Activated naive CD4-positive, alpha-beta T cell treated with Interleukin-2 at 50 U/mL for 16 hours (primary cell): ENCODE measurements at regions not wholly inside any gene's neighbourhood (a gene's known extent, or its start where the extent isn't known, plus 50 kb on each side); places are given as distances from the start of the nearest gene placed in this dataset.
"Not testable (repeated sequence)": the region's sequence is repeated elsewhere in the genome, so short reads cannot be mapped to it uniquely, and the experiment has no call there.

ENCODE experiments used
- DNase-seq: peaks from one replicate; pipeline ENCODE4 v3.0.0-alpha.2; 2020

GRCh38 chr5:114789773-114790402, 379.8 kb downstream of the TRIM36 start:
- no peak for DNase-seq

- DNase-seq, result no peak
Measured at GRCh38 chr5:114782869-114783268, 386.8 kb downstream of the TRIM36 start.

- no peak for DNase-seq
Measured at GRCh38 chr5:114782177-114782576, 387.5 kb downstream of the TRIM36 start.

GRCh38 chr5:114780290-114780689, 389.4 kb downstream of the TRIM36 start:
- DNase-seq, result no peak

GRCh38 chr5:114744406-114744805, 382.5 kb downstream of the KCNN2 start:
- no peak for DNase-seq

- no peak for DNase-seq
Measured at GRCh38 chr5:114734238-114734637, 372.4 kb downstream of the KCNN2 start.

GRCh38 chr5:114729986-114730385, 368.1 kb downstream of the KCNN2 start:
- DNase-seq, result no peak

- DNase-seq, result no peak
Measured at GRCh38 chr5:114727358-114727757, 365.5 kb downstream of the KCNN2 start.

GRCh38 chr5:114726131-114726530, 364.3 kb downstream of the KCNN2 start:
- DNase-seq, result no peak

- DNase-seq, result no peak
Measured at GRCh38 chr5:114719268-114719667, 357.4 kb downstream of the KCNN2 start.

GRCh38 chr5:114716955-114717354, 355.1 kb downstream of the KCNN2 start:
- no peak for DNase-seq

GRCh38 chr5:114704225-114704893, 342.5 kb downstream of the KCNN2 start:
- DNase-seq, result not testable (repeated sequence)

- DNase-seq, result no peak
Measured at GRCh38 chr5:114702731-114703130, 340.9 kb downstream of the KCNN2 start.

- DNase-seq, result no peak
Measured at GRCh38 chr5:114702136-114702535, 340.3 kb downstream of the KCNN2 start.

GRCh38 chr5:114700823-114701222, 339.0 kb downstream of the KCNN2 start:
- no peak for DNase-seq

GRCh38 chr5:114695292-114695904, 333.5 kb downstream of the KCNN2 start:
- DNase-seq, result no peak

- DNase-seq, result no peak
Measured at GRCh38 chr5:114686356-114686755, 324.5 kb downstream of the KCNN2 start.

- no peak for DNase-seq
Measured at GRCh38 chr5:114678778-114679177, 316.9 kb downstream of the KCNN2 start.

- DNase-seq, result no peak
Measured at GRCh38 chr5:114665551-114665950, 303.7 kb downstream of the KCNN2 start.

- no peak for DNase-seq
Measured at GRCh38 chr5:114660791-114661190, 298.9 kb downstream of the KCNN2 start.

GRCh38 chr5:114658194-114658593, 296.3 kb downstream of the KCNN2 start:
- no peak for DNase-seq

GRCh38 chr5:114657342-114658130, 295.7 kb downstream of the KCNN2 start:
- no peak for DNase-seq

- no peak for DNase-seq
Measured at GRCh38 chr5:114649878-114650277, 288.0 kb downstream of the KCNN2 start.

GRCh38 chr5:114648940-114649339, 287.1 kb downstream of the KCNN2 start:
- DNase-seq, result no peak
